ENCODE measurements at regions not wholly inside any gene's neighbourhood (a gene's known extent, or its start where the extent isn't known, plus 50 kb on each side); places are given as distances from the start of the nearest gene placed in this dataset.
A peak's percentile ranks its signal among the peaks of the same experiment; 100 is the strongest.

GRCh38 chr7:130910949-130911944 lies 177.2 kb upstream of the KLF14 start:
- DNase-seq (ENCODE audit: low read depth in 4 of 4, low spot score in 3 of 4): no peak

DNA sequence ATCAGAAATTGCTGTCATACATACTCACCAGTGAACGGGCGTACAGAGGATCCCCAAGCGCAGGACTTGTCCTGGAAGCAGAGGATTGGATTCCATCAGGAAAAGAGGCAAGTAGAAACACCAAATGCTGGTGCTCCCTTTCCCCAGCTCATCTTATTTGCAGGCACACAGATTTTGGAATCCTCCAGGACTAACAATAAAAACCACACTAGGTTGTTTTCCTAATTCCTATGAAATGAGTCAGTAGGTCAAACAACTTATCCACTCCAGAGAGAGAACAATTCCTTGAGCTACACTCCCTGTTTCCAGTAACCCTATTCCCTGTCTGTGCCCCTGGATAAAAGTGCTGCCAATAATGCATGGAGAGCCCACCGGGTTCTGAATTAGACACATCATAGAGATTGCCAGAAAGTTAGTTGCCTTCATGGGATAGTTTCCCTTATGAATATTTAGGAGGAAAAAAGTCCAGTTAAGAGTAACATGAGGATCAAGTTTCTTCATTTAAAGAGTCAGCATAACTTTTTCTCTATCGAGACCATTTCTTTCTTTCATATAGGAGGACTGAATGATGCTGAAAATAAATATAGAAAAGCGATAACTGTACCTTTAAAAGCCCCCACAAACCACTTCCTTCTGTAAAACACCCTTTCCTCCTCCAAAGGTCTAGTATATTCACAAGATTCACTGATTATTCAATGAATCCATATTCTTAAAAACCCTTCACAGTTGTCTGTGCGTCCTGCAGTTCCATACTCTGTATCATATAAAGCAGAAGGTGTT lies 178.3 kb upstream of the KLF14 start:
- no peak for DNase-seq (ENCODE audit: low read depth in 4 of 4, low spot score in 3 of 4)

GRCh38 chr7:130912862-130913638 lies 179.0 kb upstream of the KLF14 start:
- DNase-seq (ENCODE audit: low read depth in 4 of 4, low spot score in 3 of 4): no peak

DNA sequence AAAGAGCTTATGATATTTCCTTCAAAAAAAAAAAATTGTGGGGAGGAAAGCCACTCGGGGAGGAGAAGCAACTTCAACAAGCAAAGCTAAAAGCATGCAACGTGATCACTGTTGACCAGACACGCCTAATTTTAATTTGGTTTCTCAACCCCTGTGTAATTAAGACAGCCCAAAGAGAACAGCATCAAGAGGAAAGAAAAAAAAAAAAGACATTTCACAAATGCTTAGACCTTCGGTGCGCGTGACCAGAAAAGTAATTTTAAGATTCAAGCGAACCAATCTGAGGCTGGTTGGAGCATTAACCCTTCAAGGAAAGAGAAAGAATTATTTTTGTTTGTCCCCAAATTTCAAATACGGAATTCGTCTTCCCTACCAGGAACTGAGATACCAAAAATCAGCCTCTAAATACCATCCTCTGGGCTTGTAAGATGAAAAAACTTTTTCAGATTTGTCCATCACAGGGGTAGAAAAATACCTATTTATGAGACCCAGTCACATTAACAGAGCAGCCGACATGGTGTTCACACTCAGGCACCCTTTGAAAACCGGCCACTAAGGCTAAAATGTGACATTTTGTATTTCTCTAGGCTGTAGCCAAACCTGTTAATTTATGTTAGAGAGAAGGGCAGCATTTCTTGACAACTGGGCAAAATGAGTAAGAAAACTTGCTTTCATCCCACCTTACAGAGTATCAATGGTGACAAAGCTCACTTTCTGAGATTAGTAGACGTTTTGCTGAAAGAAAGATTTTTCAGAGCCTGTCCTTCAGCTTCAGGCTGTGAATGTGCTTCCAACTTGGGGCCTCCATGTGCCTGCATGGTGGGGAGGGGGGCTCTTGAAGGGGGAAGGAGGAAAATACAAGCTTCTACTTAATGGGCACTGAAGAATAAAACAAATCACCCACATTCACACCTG lies 179.9 kb upstream of the KLF14 start:
- DNase-seq (ENCODE audit: low read depth in 4 of 4, low spot score in 3 of 4): no peak

- no peak for DNase-seq (ENCODE audit: low read depth in 4 of 4, low spot score in 3 of 4)
Observed at GRCh38 chr7:130914554-130915294, 180.7 kb upstream of the KLF14 start.

DNA sequence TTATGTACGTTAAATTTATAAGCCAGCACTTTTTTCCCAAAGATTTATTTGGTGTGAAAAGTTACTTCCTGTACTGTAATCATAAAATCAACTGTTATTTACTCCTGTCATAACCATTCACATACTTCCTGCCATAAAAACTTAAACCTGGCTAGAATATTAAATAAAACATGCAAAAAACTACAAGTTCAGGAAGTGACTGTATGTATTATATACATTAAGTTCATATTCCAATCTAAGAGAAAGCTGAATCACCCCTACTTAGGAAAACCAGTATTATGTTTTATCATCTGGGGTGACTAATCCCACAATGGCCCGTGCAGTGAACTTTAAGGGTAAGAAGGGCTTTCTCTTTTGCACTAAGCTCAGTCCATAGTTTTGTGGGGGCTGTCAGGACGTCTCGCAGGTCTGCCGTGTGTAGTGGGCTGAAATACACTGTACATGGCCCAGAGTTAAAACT lies 183.7 kb upstream of the KLF14 start:
- DNase-seq (ENCODE audit: low read depth in 4 of 4, low spot score in 3 of 4): no peak

- no peak for DNase-seq (ENCODE audit: low read depth in 4 of 4, low spot score in 3 of 4)
Observed at GRCh38 chr7:130918129-130919052, 184.4 kb upstream of the KLF14 start.

DNA sequence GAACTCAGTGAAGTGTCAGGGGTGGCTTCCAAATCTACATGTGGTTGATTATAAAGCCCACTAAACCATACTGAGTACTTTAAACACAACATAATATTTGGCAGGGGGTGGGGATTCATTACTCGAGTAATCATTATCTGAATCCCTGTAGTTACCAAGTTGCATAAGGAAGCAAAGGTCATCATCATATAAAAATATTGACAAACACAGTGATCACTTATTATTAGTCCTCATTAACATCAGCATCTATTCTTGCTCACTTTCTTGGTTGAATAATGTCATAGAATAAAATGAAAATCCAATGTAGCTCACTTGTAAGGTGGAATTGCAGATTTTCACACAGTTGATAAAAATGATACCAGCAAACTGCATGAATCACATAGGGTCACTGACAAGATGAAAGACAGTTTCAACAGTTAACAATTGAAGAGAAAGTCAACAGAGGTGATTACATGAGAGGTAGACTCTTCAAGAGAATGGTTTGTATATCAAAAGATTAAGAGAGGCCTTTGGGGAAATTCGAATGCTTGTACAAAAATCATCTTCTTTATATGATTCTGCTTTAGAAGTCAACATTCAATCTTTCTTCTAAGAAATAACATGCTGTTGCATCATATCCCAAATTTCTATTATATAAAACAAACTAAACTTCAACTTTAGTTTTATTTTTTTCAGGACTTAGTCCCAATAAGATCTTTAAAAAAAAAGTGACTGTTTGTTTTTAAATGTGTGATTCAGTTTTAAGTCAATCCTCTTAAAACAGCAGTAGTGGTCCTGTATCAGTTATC lies 185.5 kb upstream of the KLF14 start:
- no peak for DNase-seq (ENCODE audit: low read depth in 4 of 4, low spot score in 3 of 4)

GRCh38 chr7:130920122-130920521 lies 186.1 kb upstream of the KLF14 start:
- DNase-seq (ENCODE audit: low read depth in 4 of 4, low spot score in 3 of 4): no peak

DNA sequence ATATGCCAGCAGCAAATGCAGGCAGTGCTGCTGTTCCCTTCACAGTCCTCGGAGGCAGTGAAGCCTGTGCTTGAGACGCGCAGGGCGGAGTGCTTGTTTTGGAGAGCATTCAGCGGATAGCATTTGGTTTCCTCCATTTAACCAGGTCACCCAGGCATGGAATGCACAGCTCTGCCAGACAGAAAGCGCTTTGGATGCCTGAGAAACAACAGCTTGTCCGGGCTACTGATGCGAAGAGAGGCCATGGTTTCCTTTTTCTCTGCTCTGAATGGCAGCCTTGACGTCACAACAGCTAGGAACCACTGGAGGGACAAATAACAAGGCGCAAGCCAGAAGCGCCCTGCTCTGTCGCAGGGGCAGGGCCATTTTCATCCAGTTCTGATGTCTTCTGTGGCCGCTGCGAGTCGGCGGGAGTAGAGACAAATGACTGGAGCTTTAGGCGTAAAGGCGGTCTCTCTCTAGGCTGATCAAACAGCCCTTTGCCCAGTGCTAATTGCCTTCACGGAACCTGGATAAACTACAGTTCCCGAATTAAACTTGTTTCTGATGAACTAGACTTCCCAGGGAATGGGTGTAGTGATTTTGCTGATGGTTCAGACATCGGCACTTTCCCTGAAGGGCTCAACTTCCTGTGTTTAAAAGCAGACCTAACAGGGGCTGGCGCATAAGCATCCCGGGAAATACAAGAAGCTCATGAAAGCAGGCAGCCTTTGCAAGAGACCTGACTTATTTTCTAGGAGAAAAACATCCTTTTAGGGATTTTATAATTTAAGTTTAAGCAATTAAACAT lies 187.6 kb upstream of the KLF14 start:
- peak; percentile 71 to 82 (median 73) for DNase-seq (ENCODE audit: low read depth in 4 of 4, low spot score in 3 of 4)

DNA sequence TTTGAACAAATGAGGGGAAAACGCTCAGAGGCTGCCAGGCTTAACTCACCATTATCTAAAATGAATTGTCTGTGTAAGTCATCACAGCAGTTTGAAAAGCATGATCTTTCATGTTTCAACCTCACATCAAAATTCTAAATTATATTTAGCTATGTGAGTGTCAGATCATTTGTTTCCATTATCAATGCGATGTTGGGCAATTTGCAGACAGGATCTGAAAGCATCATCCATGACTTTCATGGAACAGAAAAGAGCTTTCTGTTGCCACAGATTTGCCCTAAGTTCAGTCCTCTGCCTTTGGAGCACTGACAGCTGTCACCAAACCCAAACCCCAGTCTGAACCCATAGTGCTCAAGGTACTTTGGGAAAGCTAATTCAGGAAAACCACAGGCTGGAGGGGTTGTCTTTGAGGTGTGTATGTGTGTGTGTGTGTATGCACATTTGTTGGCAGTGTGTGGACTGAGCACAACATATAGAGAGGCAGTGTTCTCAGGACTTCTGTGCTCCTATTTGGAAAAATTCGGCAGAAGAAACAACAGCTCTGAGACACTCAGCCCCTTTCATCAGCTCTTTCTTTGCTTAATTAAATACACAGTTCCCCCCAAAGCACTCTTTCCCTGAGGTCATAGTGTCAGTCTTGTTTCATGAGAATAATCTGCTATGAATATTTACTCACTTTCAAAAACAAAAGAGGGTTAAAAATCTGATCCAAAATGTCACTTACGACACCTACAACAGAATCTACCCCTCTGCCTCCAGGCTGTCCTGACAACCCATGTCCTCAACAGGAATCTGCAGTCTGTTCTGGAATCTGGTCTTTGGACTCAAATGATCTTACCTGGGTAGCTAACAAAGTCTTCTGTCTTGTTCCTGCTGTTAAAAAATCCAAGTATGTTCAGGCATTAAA lies 188.5 kb upstream of the KLF14 start:
- DNase-seq (ENCODE audit: low read depth in 4 of 4, low spot score in 3 of 4): no peak

GRCh38 chr7:130923365-130923764 lies 189.4 kb upstream of the KLF14 start:
- DNase-seq (ENCODE audit: low read depth in 4 of 4, low spot score in 3 of 4): no peak

DNA sequence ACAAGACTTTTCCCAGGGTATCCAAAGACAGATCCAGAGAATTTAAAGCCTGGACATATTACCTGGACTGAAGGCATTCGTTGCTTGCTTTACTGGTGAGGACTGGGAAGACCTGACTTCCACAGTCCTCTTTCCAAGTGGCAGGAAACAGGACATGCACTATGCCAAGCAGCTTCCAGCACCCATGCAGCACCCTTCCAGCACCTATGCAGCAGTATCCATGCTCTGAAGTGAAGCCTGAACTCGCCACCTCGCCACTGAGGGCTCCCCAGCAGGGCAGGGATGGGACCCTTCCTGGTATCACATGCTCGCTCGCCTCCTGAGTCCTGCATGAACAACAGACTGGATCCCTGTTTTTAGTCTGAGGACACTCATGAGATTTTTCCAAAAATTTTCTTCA lies 189.9 kb upstream of the KLF14 start:
- DNase-seq (ENCODE audit: low read depth in 4 of 4, low spot score in 3 of 4): no peak

DNA sequence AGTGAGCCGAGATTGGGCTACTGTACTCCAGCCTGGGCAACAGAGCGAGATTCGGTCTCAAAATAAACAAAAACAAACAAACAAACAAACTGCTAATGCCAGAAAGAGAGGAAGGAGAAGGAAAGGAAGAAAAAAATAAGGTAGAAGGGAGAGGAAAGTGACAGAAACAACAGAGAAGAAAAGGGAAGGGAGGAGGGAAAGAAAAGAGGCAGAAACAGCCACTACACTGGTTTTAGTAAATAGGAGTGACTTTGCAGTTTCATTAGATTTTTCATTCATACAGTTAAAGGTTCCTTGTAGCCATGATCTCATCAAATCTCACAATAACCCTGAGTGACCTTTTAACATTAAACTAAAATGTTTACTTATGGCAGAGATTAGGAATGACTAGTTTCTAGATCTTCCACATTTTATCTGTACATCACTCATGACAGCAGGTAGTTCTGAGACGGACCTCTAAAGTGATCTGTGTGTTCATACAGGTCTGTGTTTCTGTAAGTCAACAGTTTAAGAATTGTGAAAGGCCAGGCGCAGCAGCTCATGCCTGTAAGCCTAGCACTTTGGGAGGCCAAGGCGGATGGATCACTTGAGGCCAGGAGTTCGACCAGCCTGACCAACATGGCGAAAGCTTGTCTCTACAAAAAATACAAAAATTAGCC lies 191.3 kb upstream of the KLF14 start:
- DNase-seq (ENCODE audit: low read depth in 4 of 4, low spot score in 3 of 4): no peak
